ENCODE measurements at regions not wholly inside any gene's neighbourhood (a gene's known extent, or its start where the extent isn't known, plus 50 kb on each side); places are given as distances from the start of the nearest gene placed in this dataset.

DNA sequence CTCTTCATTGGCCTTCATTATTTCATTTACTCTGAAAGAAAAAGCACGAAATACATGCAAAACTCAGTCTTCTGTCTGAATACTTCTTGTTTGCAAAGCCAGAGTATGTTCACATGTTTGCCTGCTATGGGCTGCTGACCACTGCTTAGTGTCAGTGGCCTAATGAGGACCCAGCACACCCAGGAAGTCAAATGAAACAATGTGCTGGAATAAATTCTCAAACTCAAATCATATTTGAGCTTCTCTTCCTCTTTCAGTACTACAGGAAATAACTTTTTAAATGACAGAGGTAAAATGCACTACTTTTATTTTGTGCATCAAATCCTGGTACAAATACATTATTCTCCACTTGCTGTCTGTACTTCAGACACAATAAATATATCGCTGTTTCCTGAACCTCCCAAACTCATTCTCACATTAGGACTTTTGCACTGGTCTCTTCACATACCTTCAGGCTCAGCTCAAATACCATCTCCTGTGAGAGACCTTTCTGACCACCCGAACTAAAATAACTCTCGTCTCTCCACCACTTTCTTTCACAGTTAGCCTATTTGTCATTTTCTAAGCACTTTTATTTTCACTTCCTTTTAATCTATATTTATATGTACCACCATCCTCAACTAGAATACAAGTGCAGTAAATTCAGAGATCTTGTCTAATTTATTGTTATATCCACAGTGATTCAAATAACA lies 176.8 kb downstream of the TUSC7 start:
- TF ChIP-seq, protein P1, sequence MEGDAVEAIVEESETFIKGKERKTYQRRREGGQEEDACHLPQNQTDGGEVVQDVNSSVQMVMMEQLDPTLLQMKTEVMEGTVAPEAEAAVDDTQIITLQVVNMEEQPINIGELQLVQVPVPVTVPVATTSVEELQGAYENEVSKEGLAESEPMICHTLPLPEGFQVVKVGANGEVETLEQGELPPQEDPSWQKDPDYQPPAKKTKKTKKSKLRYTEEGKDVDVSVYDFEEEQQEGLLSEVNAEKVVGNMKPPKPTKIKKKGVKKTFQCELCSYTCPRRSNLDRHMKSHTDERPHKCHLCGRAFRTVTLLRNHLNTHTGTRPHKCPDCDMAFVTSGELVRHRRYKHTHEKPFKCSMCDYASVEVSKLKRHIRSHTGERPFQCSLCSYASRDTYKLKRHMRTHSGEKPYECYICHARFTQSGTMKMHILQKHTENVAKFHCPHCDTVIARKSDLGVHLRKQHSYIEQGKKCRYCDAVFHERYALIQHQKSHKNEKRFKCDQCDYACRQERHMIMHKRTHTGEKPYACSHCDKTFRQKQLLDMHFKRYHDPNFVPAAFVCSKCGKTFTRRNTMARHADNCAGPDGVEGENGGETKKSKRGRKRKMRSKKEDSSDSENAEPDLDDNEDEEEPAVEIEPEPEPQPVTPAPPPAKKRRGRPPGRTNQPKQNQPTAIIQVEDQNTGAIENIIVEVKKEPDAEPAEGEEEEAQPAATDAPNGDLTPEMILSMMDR (IDR thresholded peaks at IDR 0.05 in 8 of 11, conservative IDR thresholded peaks at IDR 0.05 in 3 of 11), result no peak
- no peak for TF ChIP-seq POLR2A (IDR thresholded peaks at IDR 0.05)
- no peak for TF ChIP-seq POLR2AphosphoS5 (IDR thresholded peaks at IDR 0.05)

Data from spleen (tissue), 7 donors.